Kidney epithelial cell (primary cell): ENCODE measurements at regions not wholly inside any gene's neighbourhood (a gene's known extent, or its start where the extent isn't known, plus 50 kb on each side); places are given as distances from the start of the nearest gene placed in this dataset.
A peak's percentile ranks its signal among the peaks of the same experiment; 100 is the strongest.
"Not testable (repeated sequence)": the region's sequence is repeated elsewhere in the genome, so short reads cannot be mapped to it uniquely, and the experiment has no call there.

Experiments used
- DNase-seq: peaks from one replicate; pipeline ENCODE4 v3.0.0-alpha.2; 2010; ENCODE audit warnings: low read depth
- H3K27me3 ChIP-seq: 2 replicates; pipeline ENCODE4 v1.6.0; 2011; ENCODE audit warnings: low read length; ENCODE audit not compliant: control insufficient read depth, insufficient read depth
- H3K36me3 ChIP-seq: 2 replicates; pipeline ENCODE4 v1.5.1; 2011; ENCODE audit warnings: low read length; ENCODE audit not compliant: control insufficient read depth, insufficient read depth
- H3K4me3 ChIP-seq: 2 replicates; pipeline ENCODE4 v1.5.1; 2011; ENCODE audit warnings: low read depth, mild to moderate bottlenecking, control low read depth, low read length
- CTCF ChIP-seq: IDR thresholded peaks from 2 replicates; pipeline ENCODE4 v1.5.1; 2011; ENCODE audit warnings: mild to moderate bottlenecking, moderate library complexity, low read length, control low read depth, inconsistent platforms; ENCODE audit not compliant: insufficient read depth, poor library complexity, severe bottlenecking

GRCh38 chr5:154642499-154643245 lies 112.5 kb upstream of the LARP1 start:
- Histone ChIP-seq H3K4me3 (no peak overlapping the region), H3K27me3 (peaks cover 3% of the 10 kb centered on the region), H3K36me3 (no peaks in the 10 kb centered on the region)
- no peak for DNase-seq
- TF ChIP-seq CTCF: peak; percentile 30

- H3K27me3 ChIP-seq, H3K36me3 ChIP-seq, H3K4me3 ChIP-seq, DNase-seq: not testable (repeated sequence)
- peak; percentile 36 for TF ChIP-seq CTCF
Measured at GRCh38 chr5:154640213-154640831, 114.9 kb upstream of the LARP1 start.

GRCh38 chr5:154636786-154637185 lies 118.4 kb upstream of the LARP1 start:
- not testable (repeated sequence) for DNase-seq, H3K4me3 ChIP-seq, H3K27me3 ChIP-seq, H3K36me3 ChIP-seq

GRCh38 chr5:154636271-154636670 lies 118.9 kb upstream of the LARP1 start:
- not testable (repeated sequence) for H3K36me3 ChIP-seq, DNase-seq, H3K27me3 ChIP-seq, H3K4me3 ChIP-seq

- H3K27me3 ChIP-seq, H3K4me3 ChIP-seq, DNase-seq, H3K36me3 ChIP-seq: not testable (repeated sequence)
Measured at GRCh38 chr5:154633744-154634143, 121.4 kb upstream of the LARP1 start.

GRCh38 chr5:154631141-154631540 lies 124.0 kb upstream of the LARP1 start:
- no peaks in the 10 kb centered on the region for H3K27me3 ChIP-seq
- no peaks in the 10 kb centered on the region for H3K36me3 ChIP-seq
- H3K4me3 ChIP-seq: no peak overlapping the region
- TF ChIP-seq CTCF: no peak
- no peak for DNase-seq

GRCh38 chr5:154630410-154630809 lies 124.8 kb upstream of the LARP1 start:
- Histone ChIP-seq H3K4me3 (no peak overlapping the region), H3K36me3 (no peaks in the 10 kb centered on the region), H3K27me3 (no peaks in the 10 kb centered on the region)
- TF ChIP-seq CTCF: no peak
- DNase-seq: no peak
